NB4 (cell line): ENCODE measurements at regions not wholly inside any gene's neighbourhood (a gene's known extent, or its start where the extent isn't known, plus 50 kb on each side); places are given as distances from the start of the nearest gene placed in this dataset.
A peak's percentile ranks its signal among the peaks of the same experiment; 100 is the strongest.

ENCODE experiments used
- CTCF ChIP-seq: IDR thresholded peaks from one replicate; pipeline ENCODE4 v1.5.1; 2012; ENCODE audit warnings: low read depth, low read length
- MYC ChIP-seq: IDR thresholded peaks from 2 replicates; pipeline ENCODE4 v1.6.1; 2011; ENCODE audit warnings: low read depth, low read length

GRCh38 chr9:2493109-2493508 is 128.5 kb upstream of the VLDLR start:
- TF ChIP-seq CTCF (no peak), MYC (peak; percentile 72)
